Medulla oblongata (tissue), 1 donor: ENCODE measurements at regions not wholly inside any gene's neighbourhood (a gene's known extent, or its start where the extent isn't known, plus 50 kb on each side); places are given as distances from the start of the nearest gene placed in this dataset.
"Not testable (repeated sequence)": the region's sequence is repeated elsewhere in the genome, so short reads cannot be mapped to it uniquely, and the experiment has no call there.

Experiments used
- DNase-seq: peaks from one replicate; pipeline ENCODE4 v3.0.0-alpha.2; 2015; ENCODE audit errors: extremely low spot score

DNA sequence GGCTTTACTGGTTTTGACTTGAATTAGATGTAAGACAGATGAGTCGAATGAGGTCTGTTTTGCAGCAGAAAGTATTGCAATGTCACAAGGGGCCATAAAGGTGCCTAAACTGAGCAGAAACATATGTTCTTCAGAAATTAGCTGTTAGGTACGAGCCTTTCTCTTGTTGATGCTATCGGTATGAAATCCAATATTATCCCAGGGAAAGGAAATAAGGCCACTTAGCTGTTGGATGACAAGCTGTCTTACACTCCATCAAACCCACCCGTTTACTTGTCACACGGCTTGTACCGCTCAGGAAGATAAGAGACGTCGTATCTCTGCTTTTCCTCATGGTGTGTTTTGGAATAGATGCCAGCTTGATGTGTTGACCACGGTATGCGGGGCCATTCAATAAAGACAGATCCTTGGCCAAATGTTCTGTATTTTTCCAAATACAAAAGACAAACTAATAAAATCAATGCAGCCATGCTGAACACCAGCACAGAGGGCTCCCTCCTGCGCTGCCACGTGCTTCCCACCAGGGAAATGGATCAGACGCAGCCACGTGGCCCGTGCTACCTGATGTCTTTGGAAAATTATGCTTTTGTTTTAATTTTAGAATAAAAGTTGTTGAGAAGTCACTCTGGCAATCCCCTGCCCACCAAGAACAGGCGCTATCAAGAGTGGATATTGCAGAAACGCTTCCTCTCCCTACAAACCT, 255.9 kb upstream of the SULF2 start:
- DNase-seq = no peak

DNA sequence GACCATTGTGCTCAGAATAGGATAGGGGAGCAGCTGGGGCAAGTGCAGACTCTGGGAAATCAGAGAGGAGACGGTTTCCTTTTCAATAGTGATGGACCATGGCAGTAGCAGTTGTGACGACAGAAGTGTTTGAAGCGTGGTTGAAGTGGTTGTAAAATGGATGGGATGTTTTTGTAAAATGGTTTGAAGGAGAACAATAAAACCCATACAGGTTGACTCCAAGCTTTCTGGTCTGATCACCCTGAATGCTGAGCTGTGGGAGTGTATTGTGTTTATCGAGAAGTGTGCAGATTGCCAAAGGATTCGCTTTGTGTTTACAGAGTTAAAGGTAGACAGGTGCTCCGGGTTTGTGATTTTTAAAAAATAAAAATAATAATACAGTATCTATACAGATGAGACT, 255.2 kb upstream of the SULF2 start:
- no peak for DNase-seq

DNA sequence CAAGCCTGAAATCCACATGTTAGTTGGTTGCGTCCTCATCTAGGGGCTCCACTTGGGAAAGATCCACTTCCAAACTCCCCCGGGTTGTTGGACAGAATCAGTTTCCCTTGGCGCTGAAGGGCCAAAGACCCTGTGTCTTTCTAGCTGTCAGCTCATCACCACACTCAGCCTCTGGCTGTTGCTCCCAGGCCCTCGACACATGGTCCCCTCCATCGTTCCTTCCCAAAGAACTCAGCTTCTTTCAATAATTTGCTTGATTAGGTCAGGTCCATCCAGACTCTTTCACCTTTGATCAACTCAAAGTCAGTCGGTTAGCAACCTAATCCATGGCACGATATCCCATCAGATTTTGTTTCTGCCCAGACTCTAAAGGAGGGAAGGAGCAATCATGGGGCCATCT, 254.8 kb upstream of the SULF2 start:
- no peak for DNase-seq

DNA sequence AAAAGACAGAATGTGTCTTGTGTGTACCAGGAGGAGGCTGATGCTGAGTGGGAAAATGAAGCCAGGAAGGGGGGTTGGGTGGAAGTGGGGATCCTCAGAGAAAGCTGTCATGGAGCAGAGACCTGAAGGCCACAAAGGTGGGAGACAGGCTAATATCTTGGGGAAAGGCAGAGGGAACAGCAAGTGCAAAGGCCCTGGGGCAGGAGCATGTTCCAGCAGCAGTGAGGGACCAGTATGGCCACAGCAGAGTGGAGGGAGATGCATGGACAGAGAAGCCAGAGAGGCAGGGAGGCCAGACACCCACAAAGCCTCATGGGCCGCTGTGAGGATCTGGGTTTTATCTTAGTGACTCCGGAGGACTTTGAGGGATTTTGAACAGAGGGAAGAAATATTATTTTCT, 254.2 kb upstream of the SULF2 start:
- no peak for DNase-seq

DNA sequence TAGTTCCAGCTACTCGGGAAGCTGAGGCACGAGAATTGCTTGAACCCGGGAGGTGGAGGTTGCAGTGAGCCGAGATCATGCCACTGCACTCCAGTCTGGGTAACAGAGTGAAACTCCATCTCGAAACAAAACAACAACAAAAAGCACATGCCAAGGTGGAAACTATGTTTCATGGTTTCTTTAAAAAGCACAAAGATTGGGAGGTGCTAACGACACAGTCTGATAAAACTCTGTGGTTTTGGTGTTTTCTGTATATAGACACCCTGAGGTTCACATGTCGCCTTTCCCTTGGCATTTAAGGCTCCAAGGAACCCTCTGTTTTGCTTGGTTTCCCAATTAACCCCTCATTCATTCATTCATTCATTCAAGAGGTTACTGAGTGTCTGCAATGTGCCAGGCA, 253.4 kb upstream of the SULF2 start:
- no peak for DNase-seq

DNA sequence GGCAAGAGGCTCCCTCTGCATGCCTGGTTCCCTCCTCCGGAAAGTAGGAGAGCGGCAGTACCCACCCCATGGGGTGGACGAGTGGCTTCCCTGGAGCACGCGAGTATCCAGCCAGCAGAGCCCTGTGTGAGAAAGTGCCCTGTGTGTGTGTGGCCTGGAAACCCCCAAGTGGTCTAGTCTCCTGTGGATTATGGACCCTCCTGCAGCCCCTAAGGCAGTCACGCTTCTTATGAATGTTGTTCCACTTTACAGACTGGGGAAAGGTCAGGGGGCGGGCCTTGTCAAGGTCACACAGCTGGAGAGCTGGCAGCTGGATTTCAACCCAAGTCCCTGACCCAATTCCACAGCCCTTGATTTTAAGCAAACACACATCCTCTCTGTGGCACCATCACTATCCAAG, 252.5 kb upstream of the SULF2 start:
- not testable (repeated sequence) for DNase-seq

DNA sequence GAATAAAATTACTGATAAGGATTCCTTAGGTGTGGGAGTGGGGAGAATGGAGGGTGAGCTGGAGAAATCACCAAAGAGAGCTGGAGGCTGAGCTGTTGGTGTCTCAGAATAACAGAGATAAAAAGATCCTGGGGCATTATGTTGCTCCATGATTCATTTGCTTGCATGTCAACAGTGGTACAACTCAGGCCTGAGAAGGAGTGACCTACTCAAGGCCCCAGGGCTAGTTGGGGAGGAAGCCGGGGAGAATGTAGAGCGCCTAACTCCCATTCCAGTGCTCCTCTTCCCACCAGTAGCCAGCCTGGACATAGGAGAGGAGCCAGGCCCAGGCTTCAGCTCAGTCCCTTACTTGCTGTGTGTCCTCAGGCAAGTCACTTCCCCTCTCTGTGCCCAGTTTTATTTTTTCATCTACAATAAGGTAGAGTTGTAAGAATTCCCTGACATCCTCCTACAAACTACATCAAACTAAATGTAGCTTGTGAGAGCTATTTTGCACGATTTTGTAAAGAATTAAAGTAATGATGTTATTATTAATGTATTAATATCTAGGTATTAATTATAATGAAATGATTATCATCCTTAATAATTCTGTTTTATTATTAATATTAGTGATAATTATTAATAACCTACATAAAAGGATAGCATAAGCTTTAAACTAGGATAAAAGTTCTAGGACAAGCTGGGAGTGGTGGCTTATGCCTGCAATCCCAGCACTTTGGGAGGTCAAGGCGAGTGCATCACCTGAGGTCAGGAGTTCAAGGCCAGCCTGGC, 250.9 kb upstream of the SULF2 start:
- no peak for DNase-seq

DNA sequence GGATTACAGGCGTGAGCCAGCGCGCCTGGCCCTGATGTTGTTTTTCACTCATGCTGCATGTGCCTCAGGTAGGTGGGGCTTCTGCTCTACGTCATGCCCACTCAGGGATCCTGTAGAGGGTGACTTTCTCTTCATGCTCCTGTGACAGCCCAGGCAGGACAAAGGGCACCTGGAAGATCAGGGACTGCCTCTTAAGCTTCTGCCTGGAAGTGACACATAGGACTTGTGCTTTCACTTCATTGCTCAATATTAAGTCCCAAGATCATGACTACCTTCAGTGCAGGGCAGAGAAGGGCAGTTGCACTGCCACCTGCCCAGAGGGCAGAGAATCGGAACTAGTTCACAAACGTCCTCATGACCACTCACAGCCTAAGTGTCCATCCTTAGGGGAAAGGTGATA, 249.5 kb upstream of the SULF2 start:
- DNase-seq = no peak

DNA sequence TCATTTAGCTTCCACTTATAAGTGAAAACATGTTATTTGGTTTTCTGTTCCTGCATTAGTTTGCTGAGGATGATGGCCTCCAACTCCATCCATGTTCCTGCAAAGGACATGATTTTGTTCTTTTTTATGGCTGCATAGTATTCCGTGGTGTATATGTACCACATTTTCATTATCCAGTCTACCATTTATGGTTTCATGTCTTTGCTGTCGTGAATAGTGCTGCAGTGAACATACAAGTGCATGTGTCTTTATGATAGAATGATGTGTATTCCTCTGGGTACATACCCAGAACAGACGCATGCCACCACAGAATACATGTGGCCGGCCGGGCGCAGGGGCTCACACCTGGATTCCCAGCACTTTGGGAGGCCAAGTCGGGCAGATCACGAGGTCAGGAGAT, 247.7 kb upstream of the SULF2 start:
- DNase-seq = not testable (repeated sequence)

DNA sequence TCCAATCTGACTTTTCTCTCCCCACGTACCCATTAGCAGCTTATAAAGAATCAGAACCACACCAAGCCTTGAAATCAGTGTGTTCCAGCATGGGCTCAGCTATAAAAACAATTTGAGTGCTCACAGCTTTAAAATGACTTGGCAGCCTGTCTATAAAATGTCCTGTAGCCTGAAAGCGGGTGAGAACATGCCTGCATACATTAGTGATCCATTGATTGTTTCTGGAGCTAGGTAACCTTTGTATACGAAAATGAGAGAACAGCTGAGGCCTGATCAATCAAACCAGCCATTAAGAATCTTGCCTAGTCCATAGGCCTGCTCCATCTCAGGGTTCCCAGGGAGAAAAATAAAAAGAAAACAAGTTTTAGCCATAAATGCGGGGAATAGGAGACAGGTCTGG, 245.8 kb upstream of the SULF2 start:
- no peak for DNase-seq

DNA sequence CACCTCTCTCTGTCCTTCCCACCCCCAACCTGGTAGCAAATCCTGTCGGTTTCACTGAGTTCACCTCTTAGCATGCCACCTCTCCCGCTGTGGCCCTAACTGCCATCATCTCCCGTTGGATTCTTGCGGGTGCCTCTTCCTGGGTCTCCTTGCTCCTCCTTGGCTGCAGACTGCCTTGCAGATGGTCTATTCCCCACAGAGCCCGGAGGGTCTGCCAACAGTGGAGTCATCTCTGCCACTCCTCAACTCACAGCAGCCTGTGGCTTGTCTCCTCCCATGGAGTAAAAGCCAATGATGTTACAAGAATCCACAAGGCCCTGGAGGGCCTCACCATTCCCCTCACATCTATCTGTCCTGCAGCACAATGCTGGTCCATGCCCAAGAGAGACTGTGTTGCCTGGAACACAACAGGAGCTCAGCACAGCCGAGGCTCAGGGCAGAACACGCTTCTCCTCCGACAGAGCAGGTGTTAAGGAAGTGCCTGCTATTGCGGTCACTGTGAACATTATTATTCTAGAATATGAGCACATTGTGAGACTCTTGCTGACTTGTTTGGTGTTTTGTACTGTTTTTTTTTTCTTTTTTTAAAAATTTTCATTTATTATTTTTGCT, 241.8 kb upstream of the SULF2 start:
- DNase-seq = no peak

DNA sequence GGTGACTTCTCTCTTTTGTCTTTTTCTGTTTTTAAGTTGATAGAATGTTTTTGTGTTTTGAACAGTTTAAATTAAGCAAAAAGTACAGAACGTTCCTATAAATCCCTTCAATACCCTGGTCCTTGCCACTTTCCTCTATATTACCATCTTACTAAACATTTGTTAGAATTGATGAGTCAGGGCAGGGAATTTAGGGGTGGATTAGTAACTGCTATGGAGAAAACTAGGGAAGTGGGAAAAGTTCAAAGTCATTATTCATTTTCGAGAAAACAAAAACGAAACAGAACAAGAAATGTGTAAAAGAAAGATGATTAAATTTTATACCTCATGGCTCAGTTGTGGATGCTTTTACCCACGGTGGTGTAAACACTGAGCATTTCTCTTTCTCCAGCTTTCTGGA, 240.4 kb upstream of the SULF2 start:
- no peak for DNase-seq

DNA sequence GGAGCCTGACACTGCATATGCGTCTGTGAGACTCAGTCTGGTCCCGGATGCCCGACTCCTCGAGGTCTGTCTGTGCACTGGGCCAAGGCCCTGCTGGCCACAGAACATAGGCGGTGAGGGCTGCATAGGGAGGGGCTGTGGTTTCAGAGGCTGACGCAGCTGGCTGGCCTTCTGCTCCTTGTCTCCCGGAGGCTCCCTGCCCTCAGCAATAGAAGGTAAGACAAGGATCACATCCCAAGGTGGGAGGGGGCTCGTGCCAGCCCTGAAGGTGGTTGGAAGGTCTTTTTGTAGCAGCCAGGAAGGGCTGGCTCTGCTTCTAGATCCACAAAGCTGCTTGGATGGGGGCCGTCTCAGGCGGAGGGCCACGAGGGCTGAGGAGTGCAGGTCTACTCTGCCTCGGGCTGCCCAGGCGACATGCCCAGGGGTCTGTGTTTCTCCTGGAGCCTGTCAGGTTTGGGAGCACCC, 239.8 kb upstream of the SULF2 start:
- peak; percentile 6 for DNase-seq

DNA sequence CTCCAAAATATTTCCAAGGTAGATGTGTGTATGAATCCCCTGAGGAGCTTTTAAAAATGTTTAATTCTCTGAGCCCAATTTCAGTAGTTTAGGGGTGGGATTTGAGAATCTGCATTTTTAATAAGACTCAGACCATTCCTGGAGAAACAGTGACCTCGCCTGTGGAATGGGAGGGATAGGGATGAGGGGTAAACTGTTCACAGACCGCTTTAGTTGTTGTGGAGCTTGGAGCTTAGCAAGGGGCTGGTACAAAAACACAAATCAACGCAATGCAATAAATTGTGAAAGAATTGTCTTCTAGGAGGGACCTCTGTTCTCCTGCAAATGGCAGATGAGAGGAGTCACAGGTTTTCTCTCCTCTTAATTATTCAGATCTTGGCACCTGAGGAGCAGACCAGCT, 239.3 kb upstream of the SULF2 start:
- no peak for DNase-seq

DNA sequence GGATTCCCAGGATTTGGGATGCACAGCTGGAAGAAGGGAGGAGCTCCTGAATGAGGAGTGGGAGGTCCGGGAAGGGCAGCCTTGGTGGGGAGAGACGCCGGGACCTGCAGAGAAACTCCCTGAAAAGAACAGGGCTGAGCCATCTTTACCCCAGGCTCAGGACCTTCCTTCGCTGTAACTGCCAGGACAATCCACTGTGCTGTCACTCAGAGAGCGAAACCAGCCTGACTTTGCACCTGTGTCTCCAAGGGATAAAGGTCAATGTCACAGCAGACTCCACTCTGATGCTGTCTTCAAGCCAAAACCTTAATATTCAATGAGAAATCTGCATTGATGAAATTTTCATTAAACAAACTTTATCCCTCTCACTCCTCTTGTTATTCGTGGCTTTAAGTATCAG, 235.4 kb upstream of the SULF2 start:
- not testable (repeated sequence) for DNase-seq

DNA sequence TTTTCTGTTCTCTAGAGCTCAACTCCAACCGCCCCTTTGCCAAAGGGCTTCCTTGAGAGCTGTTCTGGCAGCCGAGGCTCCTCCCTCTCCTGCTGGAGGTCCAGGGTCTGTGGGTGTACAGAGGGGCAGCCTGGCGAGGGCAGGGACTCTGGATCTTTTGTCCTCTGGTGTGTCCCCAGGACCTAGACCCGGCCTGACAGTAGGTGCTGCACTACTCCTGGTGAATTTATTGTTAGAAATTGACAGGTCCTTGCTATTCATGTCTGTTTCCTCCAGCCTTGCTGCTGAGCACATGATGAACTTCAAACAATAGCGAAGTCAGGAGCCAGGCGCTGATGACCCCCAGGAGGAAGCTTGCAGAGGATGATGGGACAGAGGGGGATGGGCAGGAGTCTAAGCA, 234.7 kb upstream of the SULF2 start:
- DNase-seq = no peak

DNA sequence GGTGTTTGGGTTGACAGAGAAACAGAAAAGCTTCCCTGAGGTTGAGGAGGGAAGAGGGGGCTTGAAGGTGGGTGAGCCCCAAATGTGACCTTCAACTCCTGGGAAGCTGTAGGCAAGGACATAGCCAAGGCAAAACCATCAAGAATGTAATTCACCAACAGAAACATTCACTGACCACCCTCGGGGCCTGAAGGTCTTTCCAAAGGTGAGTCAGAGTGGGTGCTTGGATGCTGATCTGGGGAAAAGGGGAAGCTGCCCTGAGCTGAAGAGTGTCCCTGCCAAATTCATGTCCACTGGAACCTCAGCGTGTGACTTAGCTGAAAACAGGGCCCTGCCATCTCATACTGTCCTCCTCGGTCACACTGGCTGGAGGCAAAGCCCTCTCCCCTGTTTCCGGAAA, 234.2 kb upstream of the SULF2 start:
- DNase-seq = no peak

DNA sequence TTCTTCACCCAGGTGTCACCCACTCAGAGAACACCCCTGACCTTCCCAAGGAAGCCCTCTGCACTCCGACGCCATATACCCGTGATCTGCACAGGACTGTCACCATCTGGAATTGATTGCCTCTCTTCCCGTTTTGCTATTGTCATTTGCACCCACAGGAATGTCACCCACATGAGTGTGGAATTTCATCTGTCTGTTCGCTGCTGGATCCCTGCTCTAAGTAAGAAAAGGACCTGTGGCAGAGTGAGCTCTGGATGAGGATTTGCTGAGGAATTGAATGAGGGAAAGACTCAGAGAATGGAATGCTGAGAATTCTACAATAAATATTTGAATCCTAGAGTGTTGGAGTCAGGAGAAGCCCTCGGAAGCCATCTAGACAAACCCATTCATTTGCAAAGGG, 233.6 kb upstream of the SULF2 start:
- not testable (repeated sequence) for DNase-seq

DNA sequence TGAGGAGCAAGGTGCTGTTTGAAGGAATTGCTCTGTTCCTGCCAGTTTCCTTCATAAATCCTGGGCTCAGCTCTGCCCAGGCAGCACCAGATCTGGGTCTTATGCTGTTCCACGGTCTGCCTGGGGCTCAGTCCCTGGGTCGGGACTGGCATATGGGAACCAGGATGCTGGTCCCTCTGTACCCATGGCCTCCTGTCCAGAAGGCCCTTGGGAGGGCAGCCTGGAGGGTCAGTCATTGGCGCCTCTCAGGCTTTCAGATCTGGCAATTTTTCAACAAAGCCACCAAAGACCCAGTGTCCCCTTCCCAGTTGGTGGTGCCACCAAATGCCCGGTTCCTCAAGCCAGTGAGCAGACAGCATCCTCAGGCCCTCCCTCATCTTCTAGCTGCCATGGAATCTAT, 232.7 kb upstream of the SULF2 start:
- no peak for DNase-seq

DNA sequence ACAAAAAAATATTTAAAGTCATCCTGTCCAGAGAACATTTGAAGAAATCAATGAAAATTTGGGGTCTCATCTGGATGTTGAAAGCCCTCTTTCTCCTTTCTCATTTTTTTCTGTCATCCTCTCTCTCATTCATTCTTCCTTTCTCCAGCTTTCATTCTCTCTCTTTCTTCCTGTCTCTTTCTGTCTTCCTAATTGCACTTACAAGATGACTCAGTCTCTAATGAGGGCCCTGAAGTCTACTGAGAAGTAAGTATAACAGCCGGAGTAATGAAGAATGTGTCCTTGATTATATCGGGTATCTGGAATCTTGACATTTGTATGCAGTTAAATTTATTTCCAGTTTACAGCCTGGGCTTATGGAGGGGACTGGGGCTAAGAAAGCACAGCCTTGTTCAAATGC, 232.2 kb upstream of the SULF2 start:
- no peak for DNase-seq

DNA sequence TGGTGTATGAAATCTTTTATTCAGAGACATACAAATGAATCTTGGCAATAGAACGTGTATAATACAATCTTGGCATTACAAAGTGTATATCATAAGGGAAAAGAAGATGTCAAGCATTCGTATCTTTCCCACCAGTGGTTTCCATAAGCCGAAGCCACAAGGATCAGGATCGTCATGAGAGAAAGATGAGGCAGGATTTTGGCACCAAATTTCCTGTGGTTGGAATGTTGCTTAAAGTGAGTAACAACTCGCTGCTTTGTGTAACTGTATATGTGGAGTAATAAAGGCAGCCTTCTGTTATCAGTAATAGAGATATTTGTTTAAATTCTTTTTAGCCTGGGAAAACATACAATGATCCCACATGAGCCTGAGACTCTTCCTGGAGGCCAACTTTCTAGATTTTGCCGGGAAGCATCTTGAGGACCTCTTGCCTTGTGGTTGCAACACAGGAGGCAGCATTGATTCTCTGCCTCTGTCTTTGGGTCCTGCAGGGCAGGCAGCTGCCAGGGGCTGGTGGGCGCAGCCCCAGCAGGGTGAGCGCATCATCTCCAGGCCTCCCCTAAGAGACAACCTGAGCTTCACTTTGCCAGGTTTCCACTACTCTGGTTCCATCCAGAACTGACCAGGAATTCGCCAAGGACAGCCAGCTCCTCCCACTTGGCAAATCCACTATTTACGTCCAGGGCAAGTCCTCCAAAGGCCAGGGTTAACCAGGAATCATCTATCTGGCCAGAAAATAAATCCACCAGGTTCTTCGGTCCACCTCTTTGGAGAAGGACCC, 230.9 kb upstream of the SULF2 start:
- no peak for DNase-seq
